Breast epithelium (tissue), 4 donors: ENCODE measurements at regions not wholly inside any gene's neighbourhood (a gene's known extent, or its start where the extent isn't known, plus 50 kb on each side); places are given as distances from the start of the nearest gene placed in this dataset.

ENCODE experiments used
- DNase-seq, 2 donors: peaks; one replicate each; pipeline ENCODE4 v3.0.0-alpha.2; 2019; ENCODE audit warnings: low spot score in 2 of 2
- H3K27ac ChIP-seq, 2 donors: fragments of 200-600 bp; sonication (generic) in 1 of 2; one replicate each; pipeline ENCODE4 v1.5.1; 2016 to 2019; ENCODE audit warnings: mild to moderate bottlenecking in 1 of 2
- H3K27me3 ChIP-seq, 2 donors: fragments of 200-600 bp; sonication (generic) in 1 of 2; one replicate each; pipeline versions ENCODE4 v1.5.1 to v1.6.0; 2017 to 2019; ENCODE audit warnings: control low read depth in 1 of 2, mild to moderate bottlenecking in 1 of 2
- H3K36me3 ChIP-seq: fragments of 200-600 bp; one replicate; pipeline ENCODE4 v1.5.1; 2019
- H3K4me1 ChIP-seq, 2 donors: fragments of 200-600 bp; sonication (generic); one replicate each; pipeline ENCODE4 v1.5.1; 2016 to 2019; ENCODE audit warnings: control low read depth in 1 of 2
- H3K4me3 ChIP-seq, 3 donors: fragments of 200-600 bp; sonication (generic); 1 replicate in 2 of 3; 2 replicates in 1 of 3; pipeline ENCODE4 v1.5.1; 2016 to 2019; ENCODE audit warnings: mild to moderate bottlenecking in 3 of 3, moderate library complexity in 2 of 3
- H3K9me3 ChIP-seq, 2 donors: fragments of 200-600 bp; sonication (generic) in 1 of 2; one replicate each; pipeline ENCODE4 v1.5.1; 2016 to 2019; ENCODE audit warnings: control low read depth in 1 of 2
- POLR2A ChIP-seq: fragments of 450-650 bp; IDR thresholded peaks from one replicate; pipeline ENCODE4 v1.6.1; 2016; ENCODE audit warnings: antibody characterized with exemption, mild to moderate bottlenecking, moderate library complexity
- POLR2AphosphoS5 ChIP-seq, 3 donors: sonication (generic); formaldehyde crosslinking; IDR thresholded peaks; one replicate each; pipeline ENCODE4 v1.6.1; 2017; ENCODE audit warnings: antibody characterized with exemption in 3 of 3
- intact Hi-C: fragments of 100-400 bp; cut with DNase I; formaldehyde crosslinking; loops from one replicate; pipeline ENCODE4 v1.15.1; 2023; ENCODE audit warnings: low total_unique reads
- TF ChIP-seq, protein P1 (sequence below), 3 donors: fragments of 450-650 bp; IDR thresholded peaks; one replicate each; pipeline ENCODE4 v1.5.1; 2016 to 2017; ENCODE audit warnings: antibody characterized with exemption in 3 of 3, mild to moderate bottlenecking in 3 of 3, moderate library complexity in 3 of 3

DNA sequence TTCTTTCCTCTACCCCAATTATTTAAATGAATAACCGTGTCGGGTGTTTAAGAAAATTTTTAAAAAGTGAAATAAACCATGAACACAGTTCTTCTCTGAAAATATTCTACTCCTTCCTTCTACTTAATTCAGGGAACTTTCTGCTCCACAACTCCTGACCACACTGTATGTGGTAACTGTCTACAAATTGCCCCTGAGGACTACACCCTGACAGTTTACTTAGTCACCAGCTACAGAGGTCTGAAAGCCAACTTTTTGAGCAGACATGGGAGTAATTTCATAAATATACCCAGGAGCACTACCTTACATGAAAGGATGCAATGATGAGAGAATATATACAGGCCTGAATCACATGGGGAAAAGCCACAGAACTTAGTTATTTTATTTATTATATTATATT lies 523.2 kb upstream of the SORCS1 start:
- TF ChIP-seq POLR2A (no peak), POLR2AphosphoS5 (IDR thresholded peaks at IDR 0.05) (no peak)
- TF ChIP-seq, protein P1, sequence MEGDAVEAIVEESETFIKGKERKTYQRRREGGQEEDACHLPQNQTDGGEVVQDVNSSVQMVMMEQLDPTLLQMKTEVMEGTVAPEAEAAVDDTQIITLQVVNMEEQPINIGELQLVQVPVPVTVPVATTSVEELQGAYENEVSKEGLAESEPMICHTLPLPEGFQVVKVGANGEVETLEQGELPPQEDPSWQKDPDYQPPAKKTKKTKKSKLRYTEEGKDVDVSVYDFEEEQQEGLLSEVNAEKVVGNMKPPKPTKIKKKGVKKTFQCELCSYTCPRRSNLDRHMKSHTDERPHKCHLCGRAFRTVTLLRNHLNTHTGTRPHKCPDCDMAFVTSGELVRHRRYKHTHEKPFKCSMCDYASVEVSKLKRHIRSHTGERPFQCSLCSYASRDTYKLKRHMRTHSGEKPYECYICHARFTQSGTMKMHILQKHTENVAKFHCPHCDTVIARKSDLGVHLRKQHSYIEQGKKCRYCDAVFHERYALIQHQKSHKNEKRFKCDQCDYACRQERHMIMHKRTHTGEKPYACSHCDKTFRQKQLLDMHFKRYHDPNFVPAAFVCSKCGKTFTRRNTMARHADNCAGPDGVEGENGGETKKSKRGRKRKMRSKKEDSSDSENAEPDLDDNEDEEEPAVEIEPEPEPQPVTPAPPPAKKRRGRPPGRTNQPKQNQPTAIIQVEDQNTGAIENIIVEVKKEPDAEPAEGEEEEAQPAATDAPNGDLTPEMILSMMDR (IDR thresholded peaks at IDR 0.05), result no peak
- no peak overlapping the region for H3K4me3 ChIP-seq
- no peaks in the 10 kb centered on the region for H3K4me1 ChIP-seq
- H3K27ac ChIP-seq, result no peak overlapping the region
- H3K27me3 ChIP-seq, result no peaks in the 10 kb centered on the region
- no peak for DNase-seq
- no peaks in the 10 kb centered on the region for H3K9me3 ChIP-seq
- intact Hi-C loops, result no loop called here
- H3K36me3 ChIP-seq, result no peaks in the 10 kb centered on the region

DNA sequence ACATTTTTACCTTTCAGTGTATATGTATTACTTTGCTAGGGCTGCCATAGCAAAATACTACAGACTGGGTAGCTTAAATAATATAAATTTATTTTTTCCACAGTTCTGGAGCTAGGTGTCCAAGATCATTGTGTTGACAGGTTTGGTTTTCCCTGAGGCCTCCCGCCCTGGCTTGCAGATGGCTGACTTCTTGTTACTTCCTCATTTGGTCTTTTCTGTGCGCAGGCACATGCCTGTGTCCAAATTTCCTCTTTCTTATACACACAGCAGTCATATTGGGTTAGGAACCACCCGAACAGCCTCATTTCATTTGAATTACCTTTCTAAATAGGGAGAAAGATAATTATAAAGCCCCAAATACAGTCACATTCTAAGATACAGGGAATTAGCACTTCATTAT lies 521.6 kb upstream of the SORCS1 start:
- Histone ChIP-seq H3K36me3 (no peaks in the 10 kb centered on the region), H3K9me3 (no peaks in the 10 kb centered on the region), H3K27me3 (no peaks in the 10 kb centered on the region), H3K27ac (no peak overlapping the region), H3K4me1 (no peaks in the 10 kb centered on the region), H3K4me3 (no peak overlapping the region)
- TF ChIP-seq, protein P1 (IDR thresholded peaks at IDR 0.05), result no peak
- no peak for TF ChIP-seq POLR2A
- TF ChIP-seq POLR2AphosphoS5 (IDR thresholded peaks at IDR 0.05), result no peak
- no peak for DNase-seq
- intact Hi-C loops, result no loop called here

DNA sequence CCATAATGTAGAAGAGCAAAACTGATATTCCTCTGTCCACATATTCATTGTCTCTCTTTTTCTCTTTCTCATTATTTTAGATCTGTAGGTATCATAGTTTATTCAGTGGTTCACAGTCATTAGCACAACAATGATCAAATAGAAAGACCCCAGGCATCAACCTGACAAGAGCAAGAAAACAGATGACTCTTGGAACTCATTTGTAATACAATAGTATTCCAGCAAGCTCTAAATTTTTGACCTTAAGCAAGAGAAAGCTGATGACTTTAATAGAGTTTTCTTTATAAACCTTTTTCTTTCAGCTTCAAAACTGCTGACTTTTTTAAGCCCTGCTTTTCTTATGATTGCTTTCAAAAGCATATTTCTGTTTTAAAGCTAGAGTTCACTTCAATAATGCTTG lies 507.5 kb upstream of the SORCS1 start:
- Histone ChIP-seq H3K4me3 (no peak overlapping the region), H3K27me3 (no peaks in the 10 kb centered on the region), H3K9me3 (no peaks in the 10 kb centered on the region), H3K27ac (no peak overlapping the region), H3K4me1 (no peaks in the 10 kb centered on the region), H3K36me3 (no peaks in the 10 kb centered on the region)
- intact Hi-C loops, result no loop called here
- TF ChIP-seq, protein P1 (IDR thresholded peaks at IDR 0.05), result no peak
- TF ChIP-seq POLR2A (no peak), POLR2AphosphoS5 (IDR thresholded peaks at IDR 0.05) (no peak)
- no peak for DNase-seq

DNA sequence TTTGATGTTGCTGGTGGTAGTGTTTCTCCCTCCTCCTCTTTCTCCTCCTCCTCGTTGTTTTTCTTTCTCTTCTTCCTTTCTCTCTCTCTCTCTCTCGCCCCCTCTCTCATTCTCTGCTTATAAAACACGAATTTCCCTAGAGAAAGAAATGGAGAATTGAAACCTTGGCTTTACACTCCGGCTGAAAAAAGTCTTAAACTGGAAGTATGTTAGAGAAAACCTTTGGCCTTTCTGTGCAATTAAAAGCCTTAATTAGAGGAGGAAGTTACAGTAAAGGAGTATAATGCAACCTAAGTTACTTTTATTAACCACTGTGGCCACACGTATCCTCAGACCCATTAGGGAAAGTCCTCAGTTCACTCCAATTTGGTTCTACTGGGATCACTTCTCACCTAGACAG lies 501.7 kb upstream of the SORCS1 start:
- no peak overlapping the region for H3K4me3 ChIP-seq
- no peaks in the 10 kb centered on the region for H3K27me3 ChIP-seq
- TF ChIP-seq, protein P1 (IDR thresholded peaks at IDR 0.05), result no peak
- TF ChIP-seq POLR2A (no peak), POLR2AphosphoS5 (IDR thresholded peaks at IDR 0.05) (no peak)
- no peaks in the 10 kb centered on the region for H3K9me3 ChIP-seq
- H3K27ac ChIP-seq, result no peak overlapping the region
- DNase-seq, result no peak
- intact Hi-C loops, result no loop called here
- H3K36me3 ChIP-seq, result no peaks in the 10 kb centered on the region
- no peaks in the 10 kb centered on the region for H3K4me1 ChIP-seq

DNA sequence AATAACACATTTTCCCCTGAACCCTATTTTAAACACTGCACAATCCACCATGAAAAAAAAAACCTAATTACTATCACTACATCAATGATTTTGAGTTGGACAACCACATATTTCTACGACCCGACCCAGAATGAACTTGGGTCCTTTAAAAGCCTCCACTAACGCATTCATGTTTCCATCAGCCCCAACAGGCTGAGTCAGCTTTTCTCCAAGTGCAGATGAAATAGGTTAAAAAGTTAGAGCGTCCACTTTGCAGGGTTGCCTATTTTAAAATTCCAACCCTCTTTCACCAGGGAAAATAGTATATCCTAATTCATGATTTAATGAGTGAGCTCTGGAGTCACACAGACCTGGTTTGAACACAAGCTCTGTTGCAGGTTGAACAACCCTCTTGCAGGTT lies 501.0 kb upstream of the SORCS1 start:
- no peak for DNase-seq
- H3K27me3 ChIP-seq, result no peaks in the 10 kb centered on the region
- intact Hi-C loops, result no loop called here
- H3K9me3 ChIP-seq, result no peaks in the 10 kb centered on the region
- TF ChIP-seq POLR2A (no peak), POLR2AphosphoS5 (IDR thresholded peaks at IDR 0.05) (no peak)
- TF ChIP-seq, protein P1 (IDR thresholded peaks at IDR 0.05), result no peak
- H3K4me1 ChIP-seq, result no peaks in the 10 kb centered on the region
- H3K27ac ChIP-seq, result no peak overlapping the region
- no peaks in the 10 kb centered on the region for H3K36me3 ChIP-seq
- no peak overlapping the region for H3K4me3 ChIP-seq
